Posterior vena cava (tissue), 2 donors: ENCODE measurements at regions not wholly inside any gene's neighbourhood (a gene's known extent, or its start where the extent isn't known, plus 50 kb on each side); places are given as distances from the start of the nearest gene placed in this dataset.

Experiments
- DNase-seq: peaks from one replicate; pipeline ENCODE4 v3.0.0-alpha.2; 2020; ENCODE audit warnings: low spot score
- intact Hi-C, 2 donors: fragments of 100-400 bp; cut with DNase I; formaldehyde crosslinking; loops; one replicate each; pipeline versions ENCODE4 v1.14.1 to v1.14.2; 2022 to 2023
- donor health status: DM: yes; HTN: yes; CAD: no.
- donor health status: DM: yes; HTN: yes; CAD: no.

- intact Hi-C loops, result no loop called here
- DNase-seq, result no peak
Measured at GRCh38 chr10:3295582-3296151, 123.1 kb upstream of the PITRM1 start.

GRCh38 chr10:3294919-3295581, 122.5 kb upstream of the PITRM1 start:
- intact Hi-C loops, result no loop called here
- DNase-seq, result no peak

- intact Hi-C loops, result no loop called here
- no peak for DNase-seq
Measured at GRCh38 chr10:3293581-3294431, 121.2 kb upstream of the PITRM1 start.

- no peak for DNase-seq
- intact Hi-C loops, result no loop called here
Measured at GRCh38 chr10:3292636-3293035, 120.1 kb upstream of the PITRM1 start.

DNA sequence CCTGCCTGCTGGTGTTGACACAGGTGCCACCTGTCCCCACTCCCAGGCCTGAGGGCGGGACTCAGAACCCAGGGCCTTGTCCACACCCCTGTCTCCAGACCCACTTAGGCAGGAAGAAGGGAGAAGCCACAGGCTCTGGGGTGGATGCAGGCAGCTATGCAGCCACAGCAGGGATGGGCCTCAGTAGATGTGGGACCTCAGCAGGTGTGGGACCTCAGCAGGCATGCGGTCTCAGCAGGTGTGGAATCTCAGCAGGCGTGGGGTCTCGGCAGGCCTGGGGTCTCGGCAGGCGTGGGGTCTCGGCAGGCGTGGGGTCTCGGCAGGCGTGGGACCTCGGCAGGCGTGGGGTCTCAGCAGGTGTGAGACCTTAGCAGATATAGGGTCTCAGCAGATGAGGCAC, 118.0 kb upstream of the PITRM1 start:
- intact Hi-C loops, result no loop called here
- DNase-seq, result no peak

- intact Hi-C loops, result no loop called here
Measured at GRCh38 chr10:3287572-3288445, 115.2 kb upstream of the PITRM1 start.

DNA sequence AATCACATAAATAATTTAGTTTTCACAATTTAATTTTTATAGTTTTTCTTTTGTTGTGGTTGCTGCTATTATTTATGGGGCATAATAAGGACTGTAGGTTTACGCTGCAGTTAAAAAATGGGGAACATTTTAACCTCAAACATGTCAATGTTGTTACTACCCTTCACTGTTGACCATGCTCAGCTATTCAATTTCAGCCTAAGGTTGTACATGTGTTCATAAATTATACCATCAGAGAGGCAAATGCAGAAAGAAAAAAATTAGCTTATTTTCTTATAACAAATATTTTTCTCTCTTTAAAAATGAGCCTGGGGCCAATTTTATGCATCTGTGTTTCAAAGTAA, 110.1 kb upstream of the PITRM1 start:
- intact Hi-C loops, result no loop called here
- no peak for DNase-seq

More at GRCh38 chr10:3287572-3288445, 115.2 kb upstream of the PITRM1 start:
- DNase-seq, result no peak

DNA sequence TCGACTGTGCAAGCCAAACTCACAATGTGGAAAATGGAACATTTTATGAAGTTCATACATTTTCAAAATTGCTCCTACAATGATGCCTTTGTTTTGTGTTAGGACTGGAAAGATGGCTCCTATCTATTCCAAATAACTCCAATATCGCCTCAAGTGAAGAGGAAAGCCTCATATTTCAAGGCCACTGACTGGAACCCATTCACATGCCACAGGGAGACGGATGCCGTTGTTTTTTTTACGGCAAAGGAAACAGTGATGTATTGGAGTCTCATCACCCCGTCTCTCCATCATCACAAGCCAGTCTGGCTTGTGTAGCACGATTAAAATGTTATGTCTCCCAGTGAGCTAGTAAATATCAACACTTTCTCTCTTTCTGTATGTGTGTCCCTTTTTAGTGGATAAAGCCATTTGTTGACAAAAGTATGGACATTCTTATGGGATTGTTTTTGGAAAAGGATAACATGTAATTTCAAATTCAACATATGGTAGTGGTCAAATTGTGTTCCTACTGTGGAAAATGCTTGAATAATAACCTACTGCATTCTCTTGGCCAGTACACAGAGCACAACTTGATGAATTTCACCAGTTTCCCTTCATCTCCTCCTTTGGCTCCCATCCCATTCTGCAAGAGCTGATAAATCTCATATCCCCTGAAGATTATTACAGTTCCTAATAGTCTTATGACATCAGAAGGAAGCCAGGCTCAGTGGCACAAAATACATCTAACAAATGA, 109.5 kb upstream of the PITRM1 start:
- intact Hi-C loops, result no loop called here
- DNase-seq, result no peak

DNA sequence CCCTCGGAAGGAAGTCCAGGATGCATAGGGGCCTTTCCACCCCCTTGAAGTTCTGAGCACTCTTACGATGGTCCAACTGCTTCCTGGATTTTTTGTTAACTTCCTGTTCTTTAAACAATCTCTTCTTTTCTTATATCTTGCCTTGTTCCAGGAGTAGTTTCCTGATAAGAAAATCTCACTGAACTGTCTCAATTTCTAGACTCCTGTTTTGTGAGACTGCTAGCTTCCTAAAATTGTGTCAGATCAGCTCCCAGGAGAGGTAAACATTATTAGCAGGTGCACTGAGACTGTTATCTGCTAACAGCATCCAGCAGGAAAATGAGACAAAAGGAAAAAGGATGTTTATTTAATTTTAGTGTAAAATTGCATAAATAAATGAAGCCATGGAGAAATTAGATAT, 106.2 kb upstream of the PITRM1 start:
- intact Hi-C loops, result no loop called here
- no peak for DNase-seq

GRCh38 chr10:3277566-3277965, 105.0 kb upstream of the PITRM1 start:
- DNase-seq, result no peak
- intact Hi-C loops, result no loop called here

DNA sequence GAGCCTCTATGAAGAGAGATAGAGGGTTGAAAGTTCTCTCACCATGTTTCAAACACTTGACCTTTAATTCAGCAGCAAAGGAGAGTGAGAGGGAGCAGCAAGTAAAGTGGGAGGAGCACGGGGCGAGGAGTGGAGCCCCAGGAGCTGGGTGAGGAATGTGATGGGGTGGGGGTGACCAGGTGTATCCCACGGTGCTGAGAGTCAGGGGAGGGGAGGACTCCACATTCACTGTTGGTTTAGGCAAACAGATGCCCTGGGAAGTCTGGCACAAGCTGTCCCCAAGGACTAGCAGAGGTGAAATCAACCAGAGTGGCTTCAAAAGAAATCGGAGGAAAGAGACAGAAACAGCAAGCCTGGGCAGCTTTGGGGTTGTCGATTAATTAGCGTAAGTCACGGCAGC, 101.8 kb upstream of the PITRM1 start:
- DNase-seq, result no peak

DNA sequence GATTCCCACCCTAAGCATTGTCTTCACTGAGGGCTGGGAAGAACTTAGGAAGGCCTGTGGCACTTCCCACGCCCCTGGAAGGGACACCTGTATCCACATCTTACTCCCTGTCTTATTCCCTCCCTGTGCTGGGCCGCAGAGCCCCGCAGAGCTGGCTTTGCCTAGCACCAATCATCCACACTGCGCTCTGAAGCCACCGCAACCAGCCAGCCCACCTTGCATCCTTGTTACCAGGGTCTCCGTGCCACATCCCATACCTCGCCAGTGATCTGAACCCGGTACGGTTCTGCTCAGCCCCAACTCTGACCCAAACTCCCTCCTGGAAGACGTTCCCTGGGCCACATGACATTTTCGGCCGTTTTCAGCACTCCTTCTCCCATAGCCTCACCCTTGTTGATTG, 101.4 kb upstream of the PITRM1 start:
- intact Hi-C loops, result loop anchor here in 1 of 2 donors (1.0 kb wide), 1 partner anchor 17 kb away; no protein-coding TSS in a partner anchor
- DNase-seq, result no peak

More for the DNA sequence above, 101.8 kb upstream of the PITRM1 start:
- intact Hi-C loops, result no loop called here

DNA sequence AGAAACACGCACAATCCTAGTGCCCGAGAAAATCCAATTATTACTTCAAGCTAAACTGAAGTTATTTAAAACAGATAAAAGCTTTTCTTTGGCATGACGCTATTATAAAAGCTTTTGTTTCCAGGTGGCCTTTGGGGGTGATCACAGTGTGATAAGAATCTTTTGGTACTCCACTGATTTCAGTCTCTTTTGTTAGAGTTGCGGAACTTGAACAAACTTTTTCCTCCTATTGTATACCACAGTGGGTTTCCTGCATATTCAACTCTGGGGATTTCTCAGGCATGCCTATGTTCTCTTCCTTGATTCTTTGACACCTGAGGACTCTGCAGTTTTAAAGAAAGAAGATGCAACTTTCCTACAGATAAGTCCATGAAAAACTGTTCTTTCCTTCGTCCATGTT, 99.7 kb upstream of the PITRM1 start:
- no peak for DNase-seq
- intact Hi-C loops, result no loop called here

DNA sequence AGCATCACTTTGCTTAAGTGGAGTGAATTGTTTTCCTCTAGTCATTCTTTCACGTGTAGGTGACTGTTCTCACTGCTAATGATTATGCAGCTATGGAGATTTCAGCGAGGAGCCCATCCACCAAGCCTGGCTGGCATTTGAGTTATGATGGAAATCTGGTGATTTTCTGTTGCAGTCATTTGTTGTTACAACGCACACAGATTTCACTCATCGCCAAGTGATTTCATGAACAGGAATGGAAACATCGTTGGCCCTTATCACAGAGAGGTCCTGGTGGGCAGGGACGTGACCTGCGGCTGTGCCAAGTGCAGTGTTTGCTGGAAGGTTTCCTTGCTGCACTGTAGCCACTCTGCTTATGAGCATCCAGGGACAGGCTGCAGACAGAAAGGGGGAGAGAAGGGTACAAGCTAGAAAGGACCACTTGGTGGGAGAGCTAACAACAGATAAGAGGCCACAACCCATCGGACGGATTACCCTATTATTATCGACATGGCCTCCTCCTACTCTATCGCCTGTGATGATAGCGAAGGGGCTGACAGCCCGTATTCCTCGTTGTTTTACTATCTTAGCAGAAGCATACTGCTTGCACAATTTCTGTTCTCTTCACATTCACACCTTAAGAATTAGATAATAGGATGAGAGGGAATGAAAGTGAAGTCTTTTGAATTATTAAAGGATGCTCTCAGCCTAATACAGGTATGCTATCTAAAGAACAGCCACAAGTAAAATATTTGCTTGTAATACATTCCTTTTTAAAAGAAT, 99.0 kb upstream of the PITRM1 start:
- DNase-seq, result no peak
- intact Hi-C loops, result no loop called here

DNA sequence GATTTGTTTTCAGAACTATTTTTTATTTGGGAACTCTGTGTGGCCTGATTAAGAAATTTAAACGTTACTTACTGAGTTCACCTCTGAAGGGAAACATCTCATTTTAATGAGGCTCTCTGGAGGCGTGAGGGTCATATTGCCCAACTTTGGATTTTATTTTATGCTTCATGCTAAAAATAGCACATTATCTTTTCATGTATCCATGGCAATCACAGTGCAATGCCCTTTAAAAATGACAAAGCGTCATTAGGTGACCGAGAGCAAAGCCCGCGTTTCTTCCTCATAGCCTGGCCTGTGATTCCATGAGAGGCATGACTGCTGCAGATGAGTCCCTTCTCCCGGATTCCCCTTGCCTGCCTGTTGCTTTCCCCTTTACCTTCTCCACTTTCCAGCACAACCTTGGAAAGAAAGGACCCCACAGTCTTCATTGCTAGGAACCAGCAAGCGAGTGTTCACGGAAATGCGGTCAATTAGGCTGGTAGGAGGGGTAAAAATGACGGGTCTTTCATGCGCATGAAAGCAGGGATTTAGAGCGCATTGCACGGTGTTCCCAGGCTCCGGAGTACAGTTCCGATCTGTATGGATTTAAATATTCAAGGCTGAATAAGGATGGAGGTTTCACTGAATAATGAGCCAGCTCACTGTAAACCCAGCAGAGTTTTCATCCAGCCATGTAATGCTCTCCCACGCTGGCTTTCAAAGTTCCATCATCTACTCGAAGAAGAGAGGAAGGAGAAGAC, 98.2 kb upstream of the PITRM1 start:
- intact Hi-C loops, result no loop called here
- DNase-seq, result no peak

DNA sequence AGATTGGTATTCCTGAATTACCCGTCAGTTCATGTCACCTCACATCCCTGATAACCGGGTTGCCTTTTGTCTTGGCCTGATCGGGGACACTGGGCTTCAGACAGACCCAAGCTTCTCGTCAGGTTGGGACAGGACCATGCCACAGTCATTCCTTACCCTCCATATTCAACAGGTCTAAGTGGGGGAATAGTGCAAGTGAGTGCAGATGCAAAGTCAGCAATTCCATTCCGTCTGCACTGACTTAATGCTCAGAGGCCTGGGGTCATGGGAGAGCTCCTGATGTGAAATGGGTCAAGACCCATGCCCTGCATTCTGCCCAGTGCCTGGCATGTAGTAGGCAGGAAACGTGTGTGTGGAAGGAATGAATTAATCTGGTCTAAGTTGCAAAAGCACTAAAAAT, 95.4 kb upstream of the PITRM1 start:
- no peak for DNase-seq
- intact Hi-C loops, result no loop called here

DNA sequence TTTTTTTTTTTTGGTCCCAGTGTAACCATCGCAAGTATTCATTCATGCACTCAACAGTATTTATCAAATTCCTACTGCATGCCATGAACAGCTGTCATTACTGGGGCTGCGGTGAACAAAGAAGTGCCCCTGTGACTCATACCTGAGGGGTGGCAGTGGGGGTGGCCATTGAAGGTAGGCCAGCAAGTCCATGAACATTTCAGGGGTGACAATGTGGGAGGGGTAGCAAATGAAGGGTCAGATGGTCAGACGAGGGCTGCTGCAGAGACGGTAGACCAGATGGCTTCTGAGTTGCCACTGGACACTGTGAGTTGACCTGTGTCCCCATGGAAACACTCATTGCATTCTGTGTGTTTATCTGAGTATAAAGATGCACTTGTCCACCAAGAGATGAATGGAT, 92.5 kb upstream of the PITRM1 start:
- DNase-seq, result no peak
- intact Hi-C loops, result no loop called here
